HG02759 (cell line): ENCODE measurements at regions not wholly inside any gene's neighbourhood (a gene's known extent, or its start where the extent isn't known, plus 50 kb on each side); places are given as distances from the start of the nearest gene placed in this dataset.

ENCODE experiments used
- ATAC-seq: cut with Tn5 transposase; IDR thresholded peaks from one replicate; pipeline ENCODE4 v1.9.1; 2021; ENCODE audit warnings: mild to moderate bottlenecking, moderate library complexity; ENCODE audit not compliant: unreplicated experiment

DNA sequence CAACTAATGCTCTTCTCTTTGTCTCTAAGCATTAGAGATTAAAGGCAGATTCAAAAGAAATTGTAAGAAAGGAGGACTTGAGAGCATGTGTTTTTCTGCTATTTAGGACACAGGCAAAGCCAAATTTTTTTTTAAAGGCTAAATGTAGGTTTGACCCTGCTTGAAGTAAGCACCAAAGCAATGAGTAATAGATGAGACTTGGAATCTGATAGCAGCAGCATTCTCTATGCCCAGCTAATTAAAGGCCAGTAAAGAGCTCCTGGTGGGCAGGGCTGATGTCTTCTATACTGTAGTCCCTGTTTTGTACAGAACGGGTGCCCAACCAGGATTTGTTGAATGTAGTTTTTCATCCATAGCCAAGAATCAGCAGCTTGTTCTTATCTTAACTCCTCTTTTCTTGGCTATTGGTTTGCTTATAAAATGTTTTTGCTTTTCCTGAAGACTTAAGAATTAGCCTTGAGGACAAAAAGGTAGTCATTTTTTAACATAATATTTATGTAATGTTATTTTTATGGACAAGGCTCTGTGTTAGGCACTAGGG is 179.6 kb downstream of the LMO4 start:
- no peak for ATAC-seq

DNA sequence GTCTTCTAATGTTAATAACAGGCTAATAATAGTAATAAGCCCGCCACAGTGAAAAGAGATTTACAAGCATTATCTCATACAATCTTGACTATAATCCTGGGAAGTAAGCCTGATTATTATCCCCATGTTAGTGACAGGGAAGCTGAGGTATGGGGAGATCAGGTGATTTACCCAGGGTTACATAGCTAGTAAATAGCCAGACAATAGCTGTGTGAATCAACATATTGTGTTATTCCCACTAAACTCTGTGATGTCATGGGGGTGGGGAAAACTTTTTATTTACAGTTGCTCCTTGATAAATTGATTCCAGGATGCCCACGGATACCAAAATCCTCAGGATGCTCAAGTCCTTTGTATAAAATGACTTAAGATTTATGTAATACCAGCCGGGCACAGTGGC is 181.9 kb downstream of the LMO4 start:
- no peak for ATAC-seq

DNA sequence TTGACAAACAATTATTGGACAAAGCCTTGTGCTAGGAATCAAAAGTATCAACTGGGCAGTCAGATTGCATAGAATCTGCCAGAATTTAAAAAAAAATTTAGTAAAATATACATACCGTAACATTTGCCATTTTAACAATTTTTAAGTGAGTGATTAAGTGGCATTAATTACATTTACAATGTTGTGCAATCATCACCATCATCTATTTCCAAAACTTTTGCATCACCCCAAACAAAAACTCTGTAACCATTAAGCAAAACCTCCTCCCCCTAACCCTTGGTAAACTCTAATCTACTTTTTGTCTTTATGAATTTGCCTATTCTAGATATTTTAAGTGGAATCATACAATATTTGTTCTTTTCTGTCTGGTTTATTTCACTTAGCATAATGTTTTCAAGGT is 182.8 kb downstream of the LMO4 start:
- ATAC-seq, result no peak

DNA sequence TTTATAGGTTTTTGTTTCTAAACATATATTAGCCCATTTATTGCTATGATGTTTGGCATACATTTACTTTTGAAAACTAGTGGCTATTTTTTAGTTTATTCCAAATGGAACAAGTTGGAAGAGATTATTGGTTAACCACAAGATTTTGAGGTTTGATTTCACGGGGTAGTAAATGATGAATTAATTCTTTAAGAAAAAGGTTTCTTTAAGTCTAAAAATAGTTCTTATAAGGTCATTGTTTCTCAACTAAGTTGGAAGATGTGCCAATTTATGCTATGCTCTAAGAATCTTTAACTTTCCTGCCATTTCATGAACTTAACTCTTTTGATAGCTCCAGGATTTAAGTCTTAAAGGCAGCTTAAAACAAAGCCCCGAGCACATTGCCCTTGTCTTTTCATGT is 183.8 kb downstream of the LMO4 start:
- ATAC-seq, result no peak

DNA sequence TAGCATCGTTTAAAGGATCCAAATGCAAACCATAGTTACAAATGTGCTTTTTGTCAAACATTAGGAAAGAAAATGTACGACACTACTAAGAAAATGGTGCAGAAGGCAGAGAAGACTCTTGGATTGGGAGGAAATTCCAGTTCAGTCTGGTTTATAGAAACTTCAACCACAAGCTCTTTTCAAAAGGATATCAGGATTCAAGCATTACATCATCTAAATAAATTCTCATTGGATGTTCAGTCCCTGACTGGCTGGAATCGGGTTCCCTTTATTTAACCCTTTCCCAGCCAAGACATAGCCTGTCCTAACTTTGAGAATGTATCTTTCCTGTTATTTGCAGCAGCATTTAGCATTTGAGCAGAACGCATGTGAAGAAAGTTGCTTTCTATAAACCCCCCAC is 184.6 kb downstream of the LMO4 start:
- no peak for ATAC-seq

DNA sequence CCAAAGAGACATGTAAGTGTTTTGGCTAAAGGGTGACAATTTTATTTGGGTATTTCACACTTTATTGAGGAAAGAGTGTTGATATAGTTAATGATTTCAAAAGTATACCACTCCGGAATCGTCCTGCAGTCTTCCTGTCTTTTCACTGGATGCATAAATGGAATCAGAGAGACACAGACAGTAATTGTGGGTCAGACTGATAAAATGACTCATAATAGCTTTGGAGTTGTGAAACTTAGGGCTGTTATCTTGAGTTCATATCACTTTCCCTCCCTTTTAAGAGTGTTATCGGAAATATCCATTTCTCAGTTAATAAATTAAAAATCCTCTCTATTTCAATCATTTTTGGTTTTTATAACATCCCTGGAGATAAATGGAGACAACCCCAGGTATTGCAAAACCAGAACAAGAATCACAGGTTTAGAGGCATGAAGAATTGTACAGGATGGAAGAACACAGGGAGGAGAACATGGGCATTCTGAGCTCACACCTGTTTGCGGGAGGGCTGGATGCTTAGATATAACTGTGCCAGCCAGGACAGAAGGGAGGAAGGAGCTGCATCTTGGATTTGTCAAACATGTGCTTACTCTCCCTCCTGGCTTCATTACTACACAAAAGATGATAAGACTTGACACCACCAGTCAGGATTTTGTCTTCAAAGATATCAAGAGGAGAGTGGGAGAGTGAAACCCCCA is 185.4 kb downstream of the LMO4 start:
- ATAC-seq, result no peak

DNA sequence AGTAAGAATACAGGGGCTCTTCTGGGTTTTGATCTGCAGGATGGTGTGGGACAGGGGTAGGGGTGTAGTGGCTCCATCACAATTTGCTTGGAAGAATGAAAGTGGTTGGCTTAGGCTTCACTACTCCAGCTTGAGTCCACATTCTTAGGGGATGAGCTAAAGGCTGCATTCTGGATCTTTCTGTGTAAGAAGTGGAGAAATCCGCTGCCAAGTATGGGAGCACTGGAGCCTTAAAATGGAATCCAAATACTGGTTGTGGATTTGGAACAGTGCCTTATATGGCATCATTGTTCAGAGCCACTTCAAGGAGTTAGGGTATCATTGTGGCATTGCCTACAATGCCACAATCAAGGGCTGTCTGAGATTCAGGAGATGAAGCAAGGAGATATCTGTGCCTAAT is 187.1 kb downstream of the LMO4 start:
- no peak for ATAC-seq

DNA sequence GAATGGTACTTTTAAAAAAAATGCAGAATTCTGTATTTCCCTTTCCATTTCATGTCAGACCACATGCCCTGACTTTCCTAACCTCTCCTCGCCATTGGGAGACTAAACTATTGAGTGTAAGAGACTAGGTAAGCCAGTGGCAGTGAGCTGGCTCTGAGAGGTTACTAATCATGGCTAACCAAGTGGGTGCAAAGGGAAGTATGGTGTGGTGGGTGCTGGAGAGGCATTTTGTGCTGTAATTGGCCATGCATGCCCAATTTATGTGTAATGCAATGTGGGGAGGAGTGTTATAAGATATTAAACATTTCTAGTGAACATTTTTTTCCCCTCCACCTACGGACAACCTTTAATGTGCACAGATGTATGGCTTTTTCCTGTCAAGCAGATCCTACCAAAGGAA is 190.1 kb downstream of the LMO4 start:
- ATAC-seq, result no peak

DNA sequence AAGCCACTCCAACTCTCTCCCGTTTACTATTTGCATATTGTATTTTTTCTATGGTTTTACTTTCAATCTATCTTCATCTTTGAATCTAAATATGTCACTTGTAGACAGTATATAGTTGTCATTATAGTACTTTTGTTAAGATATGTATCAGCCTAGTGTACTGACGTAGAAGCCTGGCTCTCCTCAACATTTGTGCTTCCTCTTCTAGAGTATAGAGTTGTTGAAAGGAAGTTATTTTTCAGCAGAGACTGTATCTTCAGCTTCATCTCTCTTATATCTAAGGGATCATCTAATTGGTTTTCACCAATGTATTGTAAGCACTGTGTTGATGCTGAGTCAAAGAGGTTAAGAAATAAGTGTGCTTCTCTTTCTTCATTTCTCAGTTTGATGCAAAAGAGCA is 192.8 kb downstream of the LMO4 start:
- ATAC-seq, result no peak

DNA sequence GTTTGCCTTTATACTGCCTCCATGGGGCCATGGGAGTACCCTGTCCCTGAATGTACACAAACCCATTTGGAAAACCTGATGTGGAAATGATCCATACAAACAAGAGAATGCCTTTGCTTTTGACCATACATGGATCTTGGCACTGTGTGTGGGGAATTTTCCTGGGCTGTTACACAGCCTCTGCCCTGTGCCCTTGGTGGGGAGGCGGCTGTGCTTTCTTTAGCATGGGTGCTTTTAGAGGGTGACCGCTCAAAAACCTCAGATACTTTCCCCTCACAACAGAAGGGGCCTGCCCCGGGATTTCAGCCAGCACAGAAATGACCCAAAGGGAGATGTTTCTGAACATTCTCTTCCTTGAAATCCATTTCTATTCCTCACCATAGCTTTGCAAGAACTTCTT is 194.8 kb downstream of the LMO4 start:
- peak; percentile 52 for ATAC-seq

DNA sequence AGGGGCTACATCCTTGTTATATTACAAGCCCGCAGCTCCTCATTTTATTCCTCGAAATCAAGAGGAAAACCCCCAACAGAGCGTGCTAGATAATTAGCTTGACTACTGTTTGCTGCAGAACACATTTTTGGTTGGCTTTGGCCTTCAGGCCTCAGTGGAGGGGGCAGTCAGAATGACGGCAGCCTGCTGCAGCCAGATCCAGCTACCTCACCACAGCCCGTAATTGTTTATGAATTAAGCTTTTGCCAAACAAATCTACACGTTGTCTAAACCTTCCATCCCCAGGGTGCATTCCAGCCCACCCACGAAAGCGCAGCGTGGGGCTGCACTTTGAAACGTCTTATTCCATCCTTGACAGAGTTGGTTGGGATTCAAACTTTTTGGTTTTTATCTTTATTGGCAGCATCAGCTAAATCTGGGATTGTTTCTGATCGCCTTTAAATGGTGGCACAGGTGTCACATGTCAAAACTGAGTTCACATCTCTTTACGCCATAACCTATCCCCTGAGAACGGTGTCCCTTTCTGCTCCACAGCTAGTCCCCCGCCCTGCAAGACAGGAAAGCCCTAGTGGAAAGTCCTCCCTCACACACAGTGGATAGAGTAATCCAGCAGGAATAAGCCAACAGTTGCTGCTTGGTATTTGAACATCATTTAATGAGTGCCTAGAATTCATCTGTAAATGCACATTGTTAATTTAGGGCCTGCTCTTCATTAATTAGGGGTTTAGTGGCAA is 195.5 kb downstream of the LMO4 start:
- no peak for ATAC-seq

DNA sequence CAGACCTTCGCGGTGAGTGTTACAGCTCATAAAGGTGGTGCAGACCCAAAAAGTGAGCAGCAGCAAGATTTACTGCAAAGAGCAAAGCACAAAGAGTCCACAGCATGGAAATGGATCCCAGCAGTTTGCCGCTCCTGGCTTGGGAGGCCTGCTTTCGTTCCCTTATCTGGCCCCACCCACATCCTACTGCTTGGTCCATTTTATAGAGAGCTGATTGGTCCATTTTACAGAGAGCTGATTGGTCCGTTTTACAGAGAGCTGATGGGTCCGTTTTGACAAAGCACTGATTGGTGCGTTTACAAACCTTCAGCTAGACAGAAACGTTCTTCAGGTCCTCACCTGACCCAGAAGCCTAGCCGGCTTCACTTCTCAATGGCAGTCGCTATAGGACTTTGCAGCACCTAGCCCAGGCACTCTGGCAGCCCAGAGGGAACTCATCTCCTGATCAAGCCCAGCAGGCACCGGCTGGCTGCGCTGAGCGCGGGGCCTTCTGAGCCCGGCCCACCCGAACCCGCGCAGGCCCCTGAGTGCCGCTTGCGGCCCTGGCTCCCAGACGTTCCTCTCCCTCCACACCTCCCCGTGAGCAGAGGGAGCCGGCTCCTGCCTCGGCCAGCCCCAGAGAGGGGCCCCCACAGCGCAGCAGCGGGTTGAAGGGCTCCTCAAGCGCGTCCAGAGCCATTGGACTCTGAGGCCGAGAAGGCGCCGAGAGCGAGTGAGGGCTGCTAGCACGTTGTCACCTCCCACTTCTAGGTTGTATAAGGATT is 200.3 kb downstream of the LMO4 start:
- no peak for ATAC-seq

DNA sequence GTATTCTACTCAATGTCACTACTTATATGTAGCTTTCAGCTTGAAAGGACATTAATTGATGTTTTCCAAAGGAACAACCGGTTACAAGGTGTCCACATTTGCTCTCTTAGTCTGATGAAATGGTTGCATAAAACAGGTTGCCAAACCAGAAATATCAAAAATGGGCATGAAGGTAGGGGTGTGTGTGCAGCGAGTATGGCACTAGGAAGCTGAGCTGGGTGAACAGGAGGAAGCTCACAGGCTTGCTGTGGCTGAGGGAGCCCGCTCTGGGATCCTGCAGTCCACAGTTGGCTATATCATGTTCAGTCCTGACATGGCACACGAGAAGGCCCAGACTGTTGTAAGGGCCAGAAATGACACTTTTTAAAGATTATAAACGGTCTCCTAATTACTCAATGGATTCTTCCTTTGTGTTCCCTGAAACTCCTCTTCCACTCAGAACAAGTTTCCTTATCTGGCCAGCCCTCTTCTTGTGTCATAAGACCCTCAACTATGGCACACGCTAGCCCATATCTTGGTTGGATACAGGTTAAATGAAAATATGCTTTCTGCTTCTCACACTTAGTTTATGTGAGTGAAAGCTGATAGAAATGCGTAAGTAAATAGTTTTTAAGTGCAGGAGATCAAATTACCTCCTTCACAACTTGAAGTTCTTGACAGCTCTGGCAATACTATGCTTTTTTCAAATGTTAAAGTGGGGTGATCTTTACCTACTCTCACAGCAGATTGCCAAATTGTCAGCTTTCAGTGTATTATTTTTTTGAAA is 201.5 kb downstream of the LMO4 start:
- no peak for ATAC-seq

DNA sequence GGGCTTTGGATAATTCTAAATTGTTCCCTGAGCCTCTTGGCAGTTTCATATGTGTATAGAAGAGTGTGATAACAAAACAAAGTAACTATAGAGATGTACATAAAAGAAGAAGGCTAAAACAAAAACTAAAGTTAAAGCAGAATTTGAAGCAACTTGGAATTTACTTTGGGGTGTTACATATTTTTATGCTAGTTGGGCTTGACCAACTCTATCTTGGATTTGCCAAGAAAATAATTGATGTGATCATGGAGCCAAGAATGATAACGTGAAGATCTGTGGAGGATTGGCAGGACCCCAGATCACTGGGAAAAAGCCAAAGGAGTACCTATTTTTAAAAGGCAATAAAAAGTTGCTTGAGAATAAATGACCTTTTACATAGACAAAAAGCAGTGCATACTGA is 206.9 kb downstream of the LMO4 start:
- no peak for ATAC-seq

DNA sequence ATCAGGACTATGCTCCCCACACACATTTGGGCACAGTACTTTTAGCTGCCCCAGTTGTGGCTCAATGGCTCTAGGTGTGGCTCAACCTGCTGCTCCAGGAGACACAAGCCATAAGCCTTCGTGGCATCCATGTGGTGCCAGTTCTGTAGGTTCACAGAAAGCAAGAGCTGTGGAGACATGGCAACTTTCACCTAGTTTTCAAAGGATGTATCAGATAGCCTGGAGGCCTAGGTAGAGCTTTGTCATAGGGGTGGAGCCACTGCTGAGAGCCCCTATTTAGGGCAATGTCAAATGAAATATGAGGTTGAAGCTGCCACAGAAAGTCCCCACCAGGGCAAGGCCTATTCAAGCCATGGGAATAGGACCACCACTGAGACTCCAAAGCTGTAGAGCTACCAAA is 210.5 kb downstream of the LMO4 start:
- no peak for ATAC-seq

DNA sequence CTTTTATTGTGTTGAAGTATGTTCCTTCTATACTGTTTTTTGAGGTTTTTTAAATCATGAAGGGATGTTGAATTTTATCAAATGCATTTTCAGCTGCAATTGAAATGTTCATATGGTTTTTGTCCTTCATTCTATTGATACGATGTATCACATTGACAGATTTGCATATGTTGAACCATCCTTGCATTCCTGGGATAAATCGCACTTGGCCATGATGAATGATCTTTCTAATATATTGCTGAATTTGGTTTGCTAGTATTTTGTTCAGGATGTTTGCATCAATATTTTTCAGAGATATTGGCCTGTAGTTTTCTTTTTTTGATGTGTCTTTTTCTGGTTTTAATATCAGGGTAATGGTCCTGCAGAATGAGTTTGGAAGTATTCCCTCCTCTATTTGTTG is 214.0 kb downstream of the LMO4 start:
- ATAC-seq, result no peak

DNA sequence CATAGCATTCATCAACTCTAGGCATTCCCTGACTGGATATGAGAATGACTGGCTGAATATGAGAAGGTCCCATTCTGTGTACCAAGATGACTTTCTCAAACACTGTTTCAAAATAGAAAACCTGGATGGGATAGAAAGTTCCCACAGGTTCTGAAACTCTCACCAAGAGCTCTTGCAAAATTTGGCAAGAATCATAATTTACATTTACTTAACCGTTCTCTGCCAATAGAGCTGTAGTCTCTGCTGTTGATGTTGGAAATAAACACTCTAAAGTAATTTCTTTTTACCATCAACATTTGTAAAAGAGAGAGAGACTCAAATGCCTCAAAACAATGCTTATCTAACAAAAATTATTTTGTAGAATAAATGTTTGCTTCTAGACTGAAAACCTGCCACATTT is 221.1 kb downstream of the LMO4 start:
- no peak for ATAC-seq

DNA sequence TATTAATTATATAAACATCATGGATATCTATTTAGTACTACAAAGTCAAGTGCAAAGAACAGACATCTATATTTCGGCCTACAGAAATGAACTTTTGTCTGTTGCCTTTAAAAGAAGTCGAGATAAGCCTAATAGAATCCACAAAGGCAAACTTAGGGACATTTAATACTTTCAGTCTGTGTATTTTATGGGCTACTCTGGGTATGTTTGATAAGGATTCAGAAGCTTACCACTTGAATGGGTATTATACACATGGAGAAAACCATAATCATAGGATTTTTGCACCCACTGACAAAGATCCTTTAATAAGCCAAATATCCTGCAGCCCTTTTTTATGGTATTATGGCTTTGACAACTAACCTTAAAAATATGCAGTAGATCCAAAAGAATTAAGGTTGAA is 224.8 kb downstream of the LMO4 start:
- ATAC-seq, result no peak

DNA sequence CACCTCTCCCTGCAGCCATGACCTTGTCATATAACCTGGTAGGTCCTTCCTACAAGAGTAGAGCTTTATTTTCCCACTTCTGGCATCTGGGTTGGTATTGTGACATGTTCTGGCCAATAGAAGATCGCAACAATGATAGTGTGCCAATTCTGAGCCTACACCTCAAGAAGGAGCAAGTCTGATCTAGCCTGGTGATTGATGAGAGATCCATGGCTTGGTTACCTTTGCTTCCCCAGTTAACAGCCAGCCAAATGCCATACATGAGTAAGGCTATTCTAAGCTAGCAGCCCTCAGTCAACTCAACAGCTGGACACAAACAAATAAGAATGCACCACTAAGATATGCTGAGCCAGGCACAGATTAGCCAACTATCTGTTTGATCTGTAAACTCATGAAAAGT is 226.7 kb downstream of the LMO4 start:
- ATAC-seq, result no peak

DNA sequence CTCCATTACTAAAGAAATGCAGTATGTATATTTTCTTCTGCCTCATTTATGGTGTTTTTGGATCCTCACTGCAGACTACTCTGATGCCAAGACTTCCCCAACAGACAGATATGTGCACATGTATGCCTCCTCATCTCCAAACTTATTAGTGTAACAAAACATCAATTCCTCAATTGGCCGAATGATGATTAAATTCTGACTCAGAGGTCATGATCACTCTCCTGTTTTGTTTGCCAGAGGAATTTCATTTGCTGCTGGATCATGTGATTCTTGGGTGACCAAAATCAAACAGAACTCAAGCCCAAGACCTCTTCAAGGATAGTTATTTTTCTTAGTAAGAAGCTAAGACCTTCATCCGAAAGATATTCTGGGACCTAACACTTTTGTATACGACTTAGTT is 227.6 kb downstream of the LMO4 start:
- no peak for ATAC-seq

DNA sequence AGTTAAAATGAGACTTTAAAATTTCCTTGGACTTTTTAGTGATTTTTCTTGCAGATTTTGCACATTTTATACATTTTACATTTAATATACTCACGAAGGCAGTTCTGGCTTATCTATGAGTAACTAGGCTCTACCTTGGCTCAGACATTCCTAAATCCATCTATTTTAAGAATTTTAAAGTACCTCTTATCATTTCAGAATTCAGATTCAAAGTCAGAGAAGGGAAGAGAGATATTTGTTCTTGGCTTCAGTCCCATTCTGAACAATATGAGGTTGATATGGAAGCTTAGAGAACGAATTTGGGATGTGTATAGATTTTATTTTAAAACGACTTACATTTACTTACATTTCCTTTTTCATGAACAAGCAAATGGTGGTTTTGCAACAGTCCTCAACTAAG is 230.2 kb downstream of the LMO4 start:
- ATAC-seq, result no peak
